ENCODE measurements at regions not wholly inside any gene's neighbourhood (a gene's known extent, or its start where the extent isn't known, plus 50 kb on each side); places are given as distances from the start of the nearest gene placed in this dataset.
"Not testable (repeated sequence)": the region's sequence is repeated elsewhere in the genome, so short reads cannot be mapped to it uniquely, and the experiment has no call there.

DNA sequence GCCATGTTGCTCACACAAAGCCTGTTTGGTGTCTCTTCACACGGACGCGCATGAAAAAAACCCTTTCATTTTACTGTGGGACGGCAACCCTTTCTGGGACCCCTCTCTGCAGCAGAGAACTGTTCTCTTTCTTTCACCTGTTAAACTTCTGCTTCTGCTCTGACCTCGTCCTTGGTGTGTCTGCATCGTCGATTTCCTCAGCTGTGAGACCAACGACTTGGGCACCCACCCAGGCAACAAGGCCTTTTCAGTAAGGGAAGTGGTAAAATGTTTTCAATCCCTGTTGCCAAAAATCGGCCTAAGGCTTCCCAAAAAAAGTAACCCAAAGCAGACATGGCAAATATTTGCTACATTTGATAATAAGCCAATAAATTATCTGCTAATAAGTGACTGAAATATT lies 515.3 kb downstream of the IRS2 start:
- DNase-seq: no peak

- not testable (repeated sequence) for DNase-seq
Measured at GRCh38 chr13:109269381-109269780, 517.0 kb downstream of the IRS2 start.

GRCh38 chr13:109268492-109268891 lies 517.9 kb downstream of the IRS2 start:
- DNase-seq: not testable (repeated sequence)

DNA sequence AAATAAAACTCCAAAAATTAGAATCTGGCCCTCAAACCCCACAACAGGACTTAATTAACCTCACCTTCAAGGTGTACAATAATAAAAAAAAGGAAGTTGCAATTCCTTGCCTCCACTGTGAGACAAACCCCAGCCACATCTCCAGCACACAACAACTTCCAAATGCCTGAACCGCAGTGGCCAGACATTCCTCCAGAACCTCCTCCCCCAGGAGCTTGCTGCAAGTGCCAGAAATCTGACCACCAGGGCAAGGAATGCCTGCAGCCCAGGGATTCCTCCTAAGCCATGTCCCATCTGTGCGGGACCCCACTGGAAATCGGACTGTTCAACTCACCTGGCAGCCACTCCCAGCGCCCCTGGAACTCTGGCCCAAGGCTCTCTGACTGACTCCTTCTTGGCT lies 519.0 kb downstream of the IRS2 start:
- DNase-seq: not testable (repeated sequence)

DNA sequence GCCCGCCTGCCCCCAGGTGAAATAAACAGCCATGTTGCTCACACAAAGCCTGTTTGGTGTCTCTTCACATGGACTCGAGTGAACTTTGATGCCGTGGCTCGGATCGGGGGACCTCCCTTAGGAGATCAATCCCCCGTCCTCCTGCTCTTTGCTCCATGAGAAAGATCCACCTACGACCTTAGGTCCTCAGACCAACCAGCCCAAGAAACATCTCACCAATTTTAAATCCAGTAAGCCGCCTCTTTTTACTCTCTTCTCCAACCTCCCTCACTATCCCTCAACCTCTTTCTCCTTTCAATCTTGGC lies 521.0 kb downstream of the IRS2 start:
- not testable (repeated sequence) for DNase-seq

DNA sequence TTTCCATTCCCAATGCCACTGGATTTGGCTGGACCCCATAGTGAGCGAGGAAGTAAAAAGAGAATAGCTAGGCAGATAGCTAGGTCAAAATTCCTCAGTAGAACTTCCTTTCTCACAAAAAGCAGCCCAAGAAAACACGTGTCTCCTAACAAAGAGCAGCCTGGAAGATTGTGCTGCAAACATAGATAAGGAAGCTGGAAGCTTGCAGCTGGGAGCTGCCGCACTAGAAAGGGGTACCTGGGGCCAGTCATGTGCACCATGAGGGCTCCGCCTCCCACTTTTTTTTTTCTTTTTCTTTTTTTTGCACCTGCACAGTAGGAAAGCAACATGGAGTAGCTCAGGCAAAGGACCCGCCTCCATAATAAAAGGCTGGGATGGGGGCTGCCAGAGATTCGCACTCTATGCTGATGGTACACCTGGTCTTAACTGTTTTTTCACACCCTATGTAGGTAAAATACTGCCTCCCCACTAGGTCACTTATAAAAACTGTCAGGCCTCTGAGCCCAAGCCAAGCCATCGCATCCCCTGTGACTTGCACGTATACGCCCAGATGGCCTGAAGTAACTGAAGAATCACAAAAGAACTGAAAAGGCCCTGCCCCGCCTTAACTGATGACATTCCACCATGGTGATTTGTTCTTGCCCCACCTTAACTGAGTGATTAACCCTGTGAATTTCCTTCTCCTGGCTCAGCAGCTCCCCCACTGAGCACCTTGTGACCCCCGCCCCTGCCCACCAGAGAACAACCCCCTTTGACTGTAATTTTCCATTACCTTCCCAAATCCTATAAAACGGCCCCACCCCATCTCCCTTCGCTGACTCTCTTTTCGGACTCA lies 521.6 kb downstream of the IRS2 start:
- DNase-seq: not testable (repeated sequence)

DNA sequence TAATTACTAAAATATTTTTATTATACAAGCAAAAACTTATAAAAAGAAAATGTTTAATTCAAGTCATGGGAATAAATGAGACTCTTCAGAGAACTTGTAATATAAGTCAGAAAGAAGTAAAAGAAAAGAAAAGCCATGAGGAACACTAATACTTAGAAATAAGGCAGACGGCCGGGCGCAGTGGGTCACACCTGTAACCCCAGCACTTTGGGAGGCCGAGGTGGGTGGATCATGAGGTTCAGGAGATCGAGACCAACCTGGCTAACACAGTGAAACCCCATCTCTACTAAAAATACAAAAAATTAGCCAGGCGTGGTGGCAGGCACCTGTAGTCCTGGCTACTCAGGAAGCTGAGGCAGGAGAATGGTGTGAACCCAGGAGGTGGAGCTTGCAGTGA lies 528.6 kb downstream of the IRS2 start:
- not testable (repeated sequence) for DNase-seq

Data from NCI-H2081 treated with DMSO at 0.1 percent for 48 hours (cell line).